NCI-H82 (cell line): ENCODE measurements at regions not wholly inside any gene's neighbourhood (a gene's known extent, or its start where the extent isn't known, plus 50 kb on each side); places are given as distances from the start of the nearest gene placed in this dataset.
"Not testable (repeated sequence)": the region's sequence is repeated elsewhere in the genome, so short reads cannot be mapped to it uniquely, and the experiment has no call there.

Experiments
- DNase-seq: peaks from one replicate; lab custom pipeline; 2025; lab: John Stamatoyannopoulos, UW

GRCh38 chr6:112401083-112401482 lies 54.0 kb downstream of the RFPL4B start:
- DNase-seq = no peak

DNA sequence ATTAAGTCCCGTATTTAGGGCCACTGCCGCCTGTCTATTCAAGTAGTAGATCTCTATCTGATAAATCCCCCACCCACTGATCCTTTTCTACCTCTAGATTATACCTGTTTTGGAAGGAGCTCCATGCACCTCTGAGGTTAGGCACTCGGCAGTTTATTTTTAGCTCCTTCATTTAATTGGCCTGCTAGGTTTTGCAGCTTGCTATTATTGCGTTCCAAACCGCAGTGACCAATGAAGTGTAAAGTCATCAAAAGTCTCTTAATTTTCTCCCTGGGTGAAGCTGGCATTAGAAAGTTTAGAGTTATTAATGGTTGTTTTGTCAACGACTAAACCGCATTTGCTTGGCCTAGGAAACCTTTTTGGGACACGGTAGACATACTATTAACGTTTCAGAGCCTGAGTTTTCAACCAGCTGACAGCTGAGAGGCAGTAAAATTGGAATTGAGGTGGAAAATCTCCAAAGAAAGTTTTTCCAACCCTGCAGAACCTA lies 60.0 kb downstream of the RFPL4B start:
- no peak for DNase-seq

DNA sequence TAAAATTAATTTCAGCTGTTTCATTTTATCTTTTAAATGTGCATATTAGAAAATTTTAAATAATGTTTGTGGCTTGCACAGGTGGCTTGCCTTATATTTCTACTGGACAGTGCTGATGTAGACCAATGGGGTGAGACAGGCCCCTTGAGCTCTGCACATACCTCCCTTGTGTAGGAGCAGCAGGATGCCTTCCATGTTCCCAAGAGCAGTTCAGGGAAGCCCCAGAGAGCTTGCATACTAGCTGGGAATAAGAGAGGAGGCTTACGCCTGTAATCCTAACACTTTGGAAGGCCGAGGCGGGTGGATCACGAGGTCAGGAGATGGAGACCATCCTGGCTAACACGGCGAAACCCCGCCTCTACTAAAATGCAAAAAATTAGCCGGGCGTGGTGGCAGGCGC lies 61.4 kb downstream of the RFPL4B start:
- DNase-seq = no peak

DNA sequence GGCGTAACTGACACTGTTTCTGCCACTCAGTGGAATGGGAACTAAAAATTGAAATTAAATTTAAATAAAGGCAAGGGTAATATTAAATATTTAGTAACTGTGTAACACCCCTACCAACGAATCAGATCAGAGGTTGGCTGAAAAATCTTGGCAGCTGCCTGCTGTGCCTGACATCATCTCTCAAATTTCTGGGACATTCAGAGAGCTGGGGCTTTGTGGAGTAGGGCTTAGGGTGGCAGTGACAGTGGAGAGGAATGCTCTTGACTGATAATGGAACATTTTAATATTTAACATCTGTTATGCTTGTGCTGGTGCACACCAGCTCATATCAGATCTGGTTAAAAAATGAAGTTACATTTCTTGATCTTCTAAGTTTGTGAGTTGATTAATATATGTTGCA lies 62.2 kb downstream of the RFPL4B start:
- no peak for DNase-seq

DNA sequence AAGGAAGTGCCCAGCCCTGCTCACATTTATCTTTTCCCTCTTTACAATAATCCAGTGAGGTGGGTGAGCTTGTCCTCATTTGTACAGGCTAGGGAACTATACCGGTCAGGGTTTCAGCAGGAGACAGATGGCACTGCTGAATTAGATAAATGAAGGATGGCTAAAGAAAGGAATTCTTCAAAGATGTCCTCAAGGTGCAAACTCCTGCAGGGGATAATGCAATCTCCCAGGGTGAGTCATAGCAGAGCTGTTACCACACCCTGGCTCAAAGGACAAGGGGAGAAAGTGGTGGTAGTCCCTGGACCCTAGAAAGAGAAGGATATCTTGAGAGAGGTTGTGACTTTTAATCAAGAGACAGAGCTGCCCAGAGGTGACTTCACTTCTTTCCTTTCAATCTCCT lies 66.7 kb downstream of the RFPL4B start:
- DNase-seq = peak; percentile 68

DNA sequence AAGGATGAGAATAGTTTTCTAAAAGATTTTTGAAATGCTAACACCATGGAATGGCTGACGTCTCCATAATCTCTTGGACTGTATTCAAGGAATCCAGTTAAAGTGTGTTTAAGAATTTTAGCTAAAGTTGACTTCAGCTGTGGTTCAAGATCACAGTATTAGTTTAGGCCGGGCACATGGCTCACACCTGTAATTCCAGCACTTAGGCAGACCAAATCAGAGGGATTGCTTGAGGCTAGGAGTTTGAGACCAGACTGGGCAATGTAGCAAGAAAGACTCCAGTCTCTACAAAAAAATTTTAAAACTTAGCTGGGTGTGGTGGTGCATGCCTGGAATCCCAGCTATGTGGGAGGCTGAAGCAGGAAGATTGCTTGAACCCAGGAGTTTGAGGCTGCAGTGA lies 68.2 kb downstream of the RFPL4B start:
- DNase-seq = no peak

- no peak for DNase-seq
These were observed 69.7 kb downstream of the RFPL4B start for GRCh38 chr6:112416866-112417265.

- not testable (repeated sequence) for DNase-seq
These were observed 79.9 kb downstream of the RFPL4B start for GRCh38 chr6:112427011-112427410.

- no peak for DNase-seq
These were observed 80.4 kb downstream of the RFPL4B start for GRCh38 chr6:112427499-112427898.

DNA sequence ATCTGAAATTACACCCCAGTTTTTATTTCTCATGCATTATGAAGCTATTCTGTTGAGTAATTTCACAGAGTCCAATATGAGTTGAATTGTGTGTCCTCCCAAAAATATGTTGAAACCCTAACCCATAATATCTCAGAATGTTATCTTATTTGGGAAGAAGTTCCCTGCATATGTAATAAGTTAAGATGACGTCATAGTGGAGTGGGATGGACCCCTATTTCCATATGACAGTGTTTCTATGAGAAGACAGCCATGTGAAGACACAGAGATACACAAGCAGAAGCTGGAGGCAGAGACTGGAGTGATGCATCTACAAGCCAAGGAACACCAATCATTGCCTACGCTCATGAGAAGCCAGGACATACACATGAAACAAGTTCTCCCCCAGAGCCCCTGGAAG lies 81.3 kb downstream of the RFPL4B start:
- no peak for DNase-seq

DNA sequence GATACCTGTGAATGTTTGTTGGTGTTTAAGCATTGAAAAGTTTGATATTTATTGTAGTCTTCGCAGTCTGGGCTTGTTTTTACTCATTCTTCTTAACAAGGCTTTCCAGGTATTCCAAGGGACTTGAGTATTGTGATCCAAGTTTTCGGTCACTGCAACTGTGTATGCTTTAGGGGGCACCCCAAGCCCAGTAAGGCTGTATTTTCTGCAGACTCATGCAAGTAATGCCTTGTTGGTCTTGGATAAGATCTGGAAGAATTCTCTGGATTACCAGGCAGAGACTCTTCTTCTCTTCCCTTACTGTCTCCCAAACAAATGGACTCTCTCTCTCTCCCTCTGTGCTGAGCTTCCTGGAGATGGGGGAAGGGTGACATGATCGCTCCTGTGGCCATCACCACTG lies 82.1 kb downstream of the RFPL4B start:
- peak; percentile 44 for DNase-seq

DNA sequence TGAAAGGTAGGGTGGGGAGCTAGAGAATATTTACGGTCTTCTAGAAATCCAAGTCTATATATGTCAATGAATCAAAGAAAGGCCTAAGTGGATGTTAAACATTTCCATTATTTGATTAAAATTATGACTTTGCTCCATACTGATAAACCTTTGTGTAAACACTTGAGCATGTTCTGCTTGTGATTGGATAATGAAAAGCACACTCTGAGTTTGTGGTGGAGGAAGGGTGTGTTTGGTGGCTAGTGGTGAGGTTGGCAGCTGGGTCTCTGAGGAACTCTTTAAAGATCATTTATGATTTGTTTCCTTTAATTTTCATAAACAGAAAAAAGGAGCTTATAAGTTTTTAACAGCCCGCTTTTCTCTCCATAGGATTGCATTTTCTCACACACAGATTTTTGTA lies 84.7 kb downstream of the RFPL4B start:
- no peak for DNase-seq

DNA sequence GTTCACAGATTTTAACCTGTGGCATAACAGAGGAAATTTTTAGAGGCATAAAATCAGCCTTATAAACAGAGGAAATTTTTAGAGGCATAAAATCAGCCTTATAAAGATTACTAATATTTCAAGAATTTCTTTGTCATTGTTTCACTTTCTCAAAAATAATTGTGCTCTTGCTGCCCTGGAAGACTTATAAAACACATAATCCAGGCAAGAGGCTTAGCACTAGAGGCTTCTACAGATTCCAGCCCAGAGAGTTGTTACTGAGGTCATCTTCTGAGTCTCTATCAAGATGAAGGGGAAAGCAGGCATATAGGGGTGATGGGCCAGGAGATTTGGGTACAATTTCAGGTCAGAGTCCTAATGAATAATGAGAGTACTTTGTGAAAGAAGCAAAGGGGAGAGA lies 85.7 kb downstream of the RFPL4B start:
- DNase-seq = peak; percentile 76

DNA sequence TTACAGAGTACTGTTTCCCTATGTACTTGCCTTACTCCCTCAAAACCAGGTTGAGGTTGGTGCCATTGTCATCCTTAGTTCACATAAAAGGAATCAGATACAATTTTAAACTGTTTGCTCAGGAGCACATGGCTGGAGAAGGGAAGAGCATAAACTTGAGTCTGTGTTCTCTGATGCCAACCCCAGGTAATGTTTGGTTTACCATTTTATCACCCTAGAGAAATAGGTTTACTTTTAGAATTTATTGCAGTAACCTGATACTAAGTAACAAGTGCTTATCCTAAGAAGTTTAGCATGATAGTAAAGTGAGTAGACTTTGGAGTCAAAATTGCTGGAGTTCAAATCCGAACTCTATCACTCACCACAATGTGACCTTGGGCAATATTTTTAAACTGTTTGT lies 86.3 kb downstream of the RFPL4B start:
- peak; percentile 29 for DNase-seq

- no peak for DNase-seq
These were observed 87.8 kb downstream of the RFPL4B start for GRCh38 chr6:112434896-112435435.

- no peak for DNase-seq
These were observed 89.9 kb downstream of the RFPL4B start for GRCh38 chr6:112437058-112437457.

DNA sequence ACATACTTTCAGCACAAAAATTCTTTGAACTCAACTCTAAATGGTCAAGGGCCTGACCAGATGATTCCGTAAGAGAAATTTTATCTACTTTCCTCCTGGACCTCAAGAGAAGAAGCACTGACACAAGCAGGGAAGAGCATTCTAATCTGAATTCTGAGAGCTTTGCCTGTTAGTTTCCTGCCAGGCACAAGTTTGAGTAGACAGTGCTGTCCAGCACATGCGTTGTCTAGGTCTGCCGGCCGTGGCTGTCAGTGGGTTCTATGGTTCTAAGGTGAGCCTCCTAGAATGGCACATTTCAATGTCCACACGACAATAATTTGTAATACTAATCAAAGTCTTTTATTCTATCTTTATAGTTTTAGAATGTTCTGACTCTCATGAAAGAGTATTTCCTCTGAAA lies 91.9 kb downstream of the RFPL4B start:
- DNase-seq = no peak

- no peak for DNase-seq
These were observed 92.3 kb downstream of the RFPL4B start for GRCh38 chr6:112439432-112439831.

GRCh38 chr6:112441607-112442006 lies 94.5 kb downstream of the RFPL4B start:
- no peak for DNase-seq

GRCh38 chr6:112443179-112444065 lies 96.3 kb downstream of the RFPL4B start:
- DNase-seq = peak; percentile 85

DNA sequence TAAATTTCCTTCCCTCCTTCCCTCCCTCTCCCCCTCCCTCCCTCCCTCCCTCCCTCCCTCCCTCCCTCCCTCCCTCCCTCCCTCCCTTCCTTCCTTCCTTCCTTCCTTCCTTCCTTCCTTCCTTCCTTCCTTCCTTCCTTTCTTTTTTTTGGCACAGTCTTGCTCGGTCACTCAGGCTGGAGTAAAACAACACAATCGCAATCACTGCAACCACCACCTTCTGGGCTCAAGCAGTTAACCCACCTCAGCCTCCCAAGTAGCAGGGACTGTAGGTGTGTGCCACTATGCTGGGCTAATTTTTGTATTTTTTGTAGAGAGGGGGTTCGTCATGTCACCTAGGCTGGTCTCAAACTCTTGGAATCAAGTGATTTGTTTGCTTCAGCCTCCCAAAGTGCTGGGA lies 101.7 kb downstream of the RFPL4B start:
- DNase-seq = not testable (repeated sequence)

GRCh38 chr6:112450663-112451062 lies 103.5 kb downstream of the RFPL4B start:
- DNase-seq = no peak

DNA sequence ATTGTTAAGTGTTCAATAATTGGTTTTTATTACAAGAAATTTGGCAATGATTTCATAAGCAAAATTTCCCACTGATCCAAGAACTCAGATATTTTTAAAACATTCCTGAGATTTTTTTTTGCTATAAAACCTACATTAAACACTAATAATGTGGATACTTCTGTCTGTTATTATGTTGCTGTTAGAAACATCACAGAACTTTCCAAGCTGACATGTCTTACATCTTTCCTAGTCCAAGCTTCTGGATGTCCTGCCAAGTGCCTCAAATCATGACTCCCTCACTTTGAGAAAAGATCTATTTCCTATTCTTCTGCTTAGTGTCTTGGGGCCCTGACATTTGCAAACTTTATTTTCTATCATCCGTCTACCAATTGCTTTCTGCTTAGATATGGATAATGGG lies 110.8 kb downstream of the RFPL4B start:
- no peak for DNase-seq
